Psoas muscle (tissue), 7 donors: ENCODE measurements at regions not wholly inside any gene's neighbourhood (a gene's known extent, or its start where the extent isn't known, plus 50 kb on each side); places are given as distances from the start of the nearest gene placed in this dataset.

Experiments used
- ATAC-seq, 4 donors: fragments of 200-7000 bp; cut with Tn5 transposase; one replicate each; pipeline ENCODE4 v1.9.1; 2020; ENCODE audit warnings: moderate library complexity in 3 of 4, mild to moderate bottlenecking in 2 of 4
- DNase-seq, 2 donors: peaks; one replicate each; pipeline ENCODE4 v3.0.0-alpha.2; 2020
- H3K27ac ChIP-seq: fragments of 200-600 bp; one replicate; pipeline ENCODE4 v1.8.0; 2022
- H3K27me3 ChIP-seq, 3 donors: fragments of 200-600 bp in 1 of 3; one replicate each; pipeline versions ENCODE4 v1.6.1 to v1.8.0; 2013 to 2022; ENCODE audit warnings: low read length in 2 of 3, mild to moderate bottlenecking in 2 of 3, moderate library complexity in 1 of 3; ENCODE audit not compliant: insufficient read depth in 3 of 3
- H3K36me3 ChIP-seq, 2 donors: fragments of 200-600 bp in 1 of 2; one replicate each; pipeline versions ENCODE4 v1.6.1 to v1.8.0; 2013 to 2022; ENCODE audit warnings: low read depth in 1 of 2, mild to moderate bottlenecking in 1 of 2, moderate library complexity in 1 of 2; ENCODE audit not compliant: insufficient read depth in 1 of 2
- H3K4me1 ChIP-seq: fragments of 200-600 bp; one replicate; pipeline ENCODE4 v1.8.0; 2022
- H3K4me3 ChIP-seq: fragments of 200-600 bp; one replicate; pipeline ENCODE4 v1.8.0; 2022; ENCODE audit warnings: mild to moderate bottlenecking
- H3K9me3 ChIP-seq: fragments of 200-600 bp; one replicate; pipeline ENCODE4 v1.8.0; 2022
- CTCF ChIP-seq: fragments of 200-600 bp; IDR thresholded peaks from one replicate; pipeline ENCODE4 v1.8.0; 2022; ENCODE audit warnings: antibody characterized with exemption
- WGBS, 3 donors: extraction: QIAGEN DNeasy Blood & Tissue Kit; methylation state at CpG; one replicate each; pipeline versions ENCODE4 v1.1.6 to v1.1.7; 2013; 5-methylcytosine and 5-hydroxymethylcytosine counted together
- intact Hi-C, 2 donors: fragments of 100-400 bp; cut with DNase I; formaldehyde crosslinking; loops; one replicate each; pipeline versions ENCODE4 v1.11.0 to v1.14.2; 2022
- donor health status: healthy with polysubstance abuse.
- donor health status: DM: no; HTN: no; CAD: no; lungs with moderate emphysema.
- donor health status: Bipolar disorder and iron deficiency.
- donor health status: healthy.
- donor health status: DM: yes; HTN: yes; CAD: no.
- donor health status: DM: no; HTN: no; CAD: no.
- donor health status: DM: yes; HTN: yes; CAD: no.

- Histone ChIP-seq H3K27ac (no peak overlapping the region), H3K36me3 (no peaks in the 10 kb centered on the region), H3K4me1 (no peaks in the 10 kb centered on the region), H3K27me3 (no peaks in the 10 kb centered on the region), H3K4me3 (no peak overlapping the region), H3K9me3 (no peaks in the 10 kb centered on the region)
- no peak for TF ChIP-seq CTCF
- DNase-seq (no peak), ATAC-seq (no peak)
- intact Hi-C loops, result no loop called here
- WGBS, 3 donors, result 28 to 34% (median 29%) methylated on average over 1 of the region's 1 CpG
Measured at GRCh38 chr5:17340819-17341218, 123.4 kb downstream of the BASP1 start.

- intact Hi-C loops, result no loop called here
- Histone ChIP-seq H3K36me3 (no peaks in the 10 kb centered on the region), H3K27ac (no peak overlapping the region), H3K27me3 (no peaks in the 10 kb centered on the region), H3K4me1 (no peaks in the 10 kb centered on the region), H3K4me3 (no peak overlapping the region), H3K9me3 (no peaks in the 10 kb centered on the region)
- ATAC-seq (no peak), DNase-seq (no peak)
- WGBS, 3 donors, result 35 to 50% (median 46%) methylated on average over 2 of the region's 2 CpGs
- no peak for TF ChIP-seq CTCF
Measured at GRCh38 chr5:17343675-17344074, 126.2 kb downstream of the BASP1 start.

GRCh38 chr5:17346811-17347210 lies 129.4 kb downstream of the BASP1 start:
- Histone ChIP-seq H3K4me3 (no peak overlapping the region), H3K4me1 (no peaks in the 10 kb centered on the region), H3K27me3 (no peaks in the 10 kb centered on the region), H3K36me3 (no peaks in the 10 kb centered on the region), H3K27ac (no peak overlapping the region), H3K9me3 (no peaks in the 10 kb centered on the region)
- no peak for DNase-seq
- ATAC-seq, result no peak
- no peak for TF ChIP-seq CTCF
- intact Hi-C loops, result no loop called here
- WGBS, 3 donors, result 61 to 71% (median 71%) methylated on average over 2 of the region's 2 CpGs

- no peak for TF ChIP-seq CTCF
- DNase-seq (no peak), ATAC-seq (no peak)
- no peak overlapping the region for H3K27ac ChIP-seq
- H3K4me1 ChIP-seq, result no peaks in the 10 kb centered on the region
- WGBS, 3 donors, result 74 to 75% (median 75%) methylated on average over 3 of the region's 3 CpGs
- no peaks in the 10 kb centered on the region for H3K36me3 ChIP-seq
- intact Hi-C loops, result no loop called here
- no peaks in the 10 kb centered on the region for H3K27me3 ChIP-seq
- no peak overlapping the region for H3K4me3 ChIP-seq
- H3K9me3 ChIP-seq, result no peaks in the 10 kb centered on the region
Measured at GRCh38 chr5:17352223-17352622, 134.8 kb downstream of the BASP1 start.

GRCh38 chr5:17354265-17354664 lies 136.8 kb downstream of the BASP1 start:
- 96 to 97% (median 96%) methylated on average over 32 of the region's 32 CpGs for WGBS, 3 donors
- DNase-seq, result no peak
- H3K4me1 ChIP-seq, result no peaks in the 10 kb centered on the region
- H3K36me3 ChIP-seq, result no peaks in the 10 kb centered on the region
- ATAC-seq, result no peak
- TF ChIP-seq CTCF, result no peak
- no peak overlapping the region for H3K4me3 ChIP-seq
- intact Hi-C loops, result no loop called here
- no peak overlapping the region for H3K27ac ChIP-seq
- H3K9me3 ChIP-seq, result no peaks in the 10 kb centered on the region
- no peaks in the 10 kb centered on the region for H3K27me3 ChIP-seq
